NCI-H146 (cell line): ENCODE measurements at regions not wholly inside any gene's neighbourhood (a gene's known extent, or its start where the extent isn't known, plus 50 kb on each side); places are given as distances from the start of the nearest gene placed in this dataset.

Source experiments
- DNase-seq: peaks from one replicate; lab custom pipeline; 2025; lab: John Stamatoyannopoulos, UW

- DNase-seq, result no peak
Measured at GRCh38 chr6:159479146-159479545, 213.9 kb downstream of the SOD2 start.

DNA sequence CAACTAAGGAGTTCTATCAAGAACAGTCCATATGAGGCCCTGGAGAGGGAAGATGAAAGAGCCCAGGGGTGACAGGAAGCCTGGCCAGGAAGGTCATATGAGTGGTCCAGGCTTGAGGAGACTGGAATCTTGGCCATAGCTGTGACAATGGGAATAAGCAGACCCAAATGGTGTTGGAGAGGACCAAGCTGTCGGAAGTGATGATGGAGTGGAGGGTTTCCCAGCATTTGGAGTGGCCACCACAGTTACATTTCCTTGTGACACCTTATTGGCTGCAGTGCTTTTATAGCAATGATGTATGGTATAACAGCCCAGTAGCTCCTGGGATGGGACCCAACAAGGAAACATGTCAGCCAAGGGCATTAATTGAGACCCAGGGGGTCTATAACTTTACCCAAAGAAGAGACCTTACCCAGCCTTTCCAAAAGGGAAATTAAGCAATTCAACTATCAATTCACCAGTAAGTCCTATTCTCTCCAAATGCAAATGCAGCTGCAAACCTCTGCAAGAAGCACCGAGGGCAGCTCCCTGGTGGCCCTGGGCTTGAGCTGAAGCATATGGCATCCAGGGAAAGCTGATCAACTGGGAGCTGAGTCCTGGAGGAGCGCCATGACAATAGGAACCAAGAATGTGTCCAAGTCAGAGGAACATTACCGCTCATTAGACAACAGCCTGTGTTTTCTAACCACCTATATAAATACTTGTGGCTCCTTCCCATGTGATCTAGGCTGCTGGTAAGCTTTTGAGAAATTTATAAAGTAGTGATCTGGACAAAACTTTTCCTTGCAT lies 219.4 kb downstream of the SOD2 start:
- DNase-seq, result no peak

DNA sequence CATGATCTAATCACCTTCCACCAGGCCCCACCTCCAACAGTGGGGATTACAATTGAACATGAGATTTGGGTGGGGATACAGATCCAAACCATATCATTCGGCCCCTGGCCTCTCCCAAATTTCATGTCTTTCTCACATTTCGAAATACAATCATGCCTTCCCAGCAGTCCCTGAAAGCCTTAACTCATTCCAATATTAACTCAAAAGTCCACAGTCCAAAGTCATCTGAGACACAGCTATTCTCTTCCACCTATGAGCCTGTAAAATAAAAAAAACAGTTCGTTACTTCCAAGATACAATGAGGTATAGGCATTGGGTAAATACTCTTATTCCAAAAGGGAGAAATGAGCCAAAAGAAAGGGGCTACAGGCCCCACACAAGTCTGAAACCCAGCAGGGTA lies 222.6 kb downstream of the SOD2 start:
- DNase-seq, result no peak

GRCh38 chr6:159469443-159469842 lies 223.6 kb downstream of the SOD2 start:
- no peak for DNase-seq

- DNase-seq, result no peak
Measured at GRCh38 chr6:159468994-159469393, 224.0 kb downstream of the SOD2 start.

DNA sequence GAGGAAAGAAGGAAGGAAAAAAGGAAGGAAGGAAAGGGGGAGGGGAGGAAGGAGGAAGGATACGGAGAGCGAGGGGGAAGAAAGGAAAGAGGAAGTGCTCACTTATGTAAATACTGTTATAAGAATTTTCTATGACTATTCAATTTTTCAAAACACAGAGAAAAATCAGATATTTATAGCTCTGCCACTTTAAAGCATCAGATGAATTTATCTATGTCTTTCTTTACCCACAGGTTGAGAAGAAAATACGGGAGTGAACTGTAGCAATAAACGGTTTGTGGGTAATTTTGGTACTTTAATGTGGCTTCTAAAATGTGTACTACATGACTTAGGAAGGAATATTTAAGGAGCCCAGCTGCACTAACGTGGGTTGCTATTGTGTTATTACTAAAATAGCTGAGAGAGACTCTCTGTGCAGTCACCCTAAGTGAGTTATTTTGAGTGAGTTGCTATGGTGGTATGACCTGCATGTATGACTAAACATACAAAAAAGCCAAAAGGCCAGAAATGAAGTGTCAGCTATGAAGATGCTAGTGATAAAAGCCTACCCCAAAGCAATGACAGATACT lies 225.5 kb downstream of the SOD2 start:
- no peak for DNase-seq

- no peak for DNase-seq
Measured at GRCh38 chr6:159466926-159467325, 226.1 kb downstream of the SOD2 start.

DNA sequence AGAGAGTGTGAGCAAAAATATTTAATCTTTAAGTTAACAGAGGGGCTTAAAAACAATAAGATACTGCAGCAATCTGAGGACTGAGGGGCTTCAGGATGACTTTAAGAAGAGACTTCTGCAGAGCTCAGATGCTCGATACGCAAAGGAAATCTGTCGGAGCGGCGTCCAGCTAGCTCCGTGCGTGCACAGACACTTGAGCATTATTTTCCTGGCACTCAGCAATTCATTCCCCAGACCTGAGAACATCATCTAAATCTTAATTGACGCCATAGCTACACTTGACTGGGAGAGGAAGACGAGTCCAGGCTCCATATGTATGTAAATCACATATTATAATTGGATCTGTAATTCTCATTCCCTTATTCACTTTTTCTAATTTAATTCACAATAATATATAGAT lies 228.2 kb downstream of the SOD2 start:
- no peak for DNase-seq

- DNase-seq, result peak; percentile 34
Measured at GRCh38 chr6:159463119-159463829, 229.8 kb downstream of the SOD2 start.

- no peak for DNase-seq
Measured at GRCh38 chr6:159462431-159462830, 230.6 kb downstream of the SOD2 start.

- no peak for DNase-seq
Measured at GRCh38 chr6:159461998-159462397, 231.0 kb downstream of the SOD2 start.

DNA sequence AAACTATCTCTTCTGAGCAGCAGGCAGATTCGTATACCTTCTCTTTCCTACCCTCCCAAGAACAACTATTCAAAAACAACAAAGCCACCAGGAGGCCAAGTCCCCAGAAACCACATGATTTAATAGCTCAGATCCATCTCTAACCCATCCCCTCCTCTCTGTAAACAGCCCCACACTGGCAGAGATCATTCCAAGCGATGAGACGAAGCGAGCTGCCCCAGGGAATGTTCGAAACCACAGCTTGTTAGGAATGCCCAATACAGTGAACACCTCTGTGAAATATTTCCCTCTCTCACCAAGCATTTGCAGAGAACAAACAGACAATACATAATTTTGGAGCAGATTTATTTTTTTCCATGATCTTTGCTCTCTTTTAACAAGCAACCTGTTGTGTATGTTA lies 231.8 kb downstream of the SOD2 start:
- DNase-seq, result no peak

- no peak for DNase-seq
Measured at GRCh38 chr6:159460476-159460875, 232.6 kb downstream of the SOD2 start.

GRCh38 chr6:159456349-159456748 lies 236.7 kb downstream of the SOD2 start:
- DNase-seq, result no peak

- DNase-seq, result no peak
Measured at GRCh38 chr6:159455700-159456274, 237.3 kb downstream of the SOD2 start.

DNA sequence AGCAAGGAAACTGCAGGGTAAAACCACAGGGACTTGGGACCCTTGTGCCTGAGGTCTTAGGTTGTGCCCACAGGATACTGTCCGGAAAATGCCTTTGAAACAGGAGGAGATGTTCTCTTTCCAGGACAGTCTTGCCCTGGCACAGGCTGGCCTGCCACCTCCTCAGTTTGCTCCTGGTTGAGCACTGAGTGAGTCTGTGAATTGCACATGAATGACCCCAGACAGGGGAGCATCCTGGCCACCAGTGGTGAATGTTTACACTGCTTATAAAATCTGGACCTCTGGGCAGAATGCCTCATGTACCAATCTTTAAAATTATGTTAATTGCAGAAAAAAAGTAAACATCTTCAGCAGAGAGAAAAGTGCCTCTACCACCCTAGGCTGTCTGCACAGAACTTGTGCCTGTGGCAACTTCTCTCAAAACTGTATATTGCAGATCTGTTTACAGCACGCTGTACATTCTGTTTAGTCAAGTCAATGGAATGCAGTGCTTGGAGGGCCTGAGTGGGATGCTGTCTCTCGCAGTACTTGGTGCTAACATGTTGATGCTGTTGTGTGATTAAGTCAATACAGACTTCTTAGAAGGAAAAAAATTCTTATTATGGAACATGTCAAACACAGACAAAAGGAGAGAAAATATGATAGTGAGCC lies 242.1 kb downstream of the SOD2 start:
- no peak for DNase-seq

GRCh38 chr6:159446340-159446739 lies 246.7 kb downstream of the SOD2 start:
- no peak for DNase-seq

DNA sequence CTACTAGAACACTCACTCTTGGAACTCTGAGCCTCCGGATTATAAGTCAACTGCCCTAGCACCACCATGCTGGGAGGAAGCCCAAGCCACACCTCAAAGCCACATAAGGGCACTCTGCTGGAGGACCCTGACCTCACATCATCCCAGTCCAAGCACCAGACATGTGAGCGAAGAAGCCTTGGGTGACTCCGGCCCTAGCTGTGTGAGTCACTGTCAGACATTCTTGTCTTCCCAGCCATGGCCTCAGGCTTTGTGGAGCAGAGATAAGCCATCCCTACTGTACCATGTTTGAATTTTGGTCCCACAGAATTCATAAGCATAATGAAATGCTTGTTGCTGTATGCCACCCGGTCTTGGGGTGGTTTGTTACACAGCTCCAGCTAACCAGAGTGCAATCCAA lies 247.7 kb downstream of the SOD2 start:
- DNase-seq, result no peak

DNA sequence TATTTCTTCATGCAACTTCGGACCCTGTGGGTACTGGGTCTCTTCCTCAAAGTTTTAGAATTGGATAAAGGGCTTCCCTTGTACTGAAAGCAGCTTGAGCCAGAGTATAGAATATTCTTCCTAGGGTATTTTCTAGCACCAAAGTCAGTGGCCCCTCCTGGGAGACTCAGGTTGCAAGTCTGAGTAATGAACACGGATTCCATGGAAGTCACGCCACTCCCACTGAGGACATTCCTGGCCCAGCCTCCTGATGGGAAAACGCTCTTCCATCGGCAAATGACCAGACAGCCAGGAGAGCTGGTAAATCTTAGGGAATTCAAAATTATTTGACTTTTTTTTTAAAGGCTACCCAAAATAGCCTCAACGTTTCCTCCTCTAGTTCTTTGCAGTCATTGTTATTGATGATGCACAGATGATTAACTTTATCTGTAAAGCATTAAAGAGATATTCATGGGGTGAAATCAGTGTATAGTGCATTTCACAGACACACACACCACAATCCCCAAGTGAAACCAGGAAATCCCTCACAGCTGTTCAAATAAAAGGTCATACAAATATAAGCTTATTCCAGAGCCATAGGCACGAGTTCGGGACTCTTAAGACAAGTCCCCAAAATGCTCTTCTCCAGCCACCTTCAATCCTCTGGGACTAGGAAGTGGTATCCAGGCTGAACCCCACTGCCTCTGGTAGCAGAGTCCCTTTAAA lies 248.8 kb downstream of the SOD2 start:
- DNase-seq, result no peak

GRCh38 chr6:159443417-159443920 lies 249.6 kb downstream of the SOD2 start:
- no peak for DNase-seq

- no peak for DNase-seq
Measured at GRCh38 chr6:159441704-159441981, 251.4 kb downstream of the SOD2 start.
